Activated T-helper 1 cell treated with anti-CD3 and anti-CD28 coated beads, Interleukin-12 subunit alpha, Interleukin-12 subunit beta, Interleukin-2, Interleukin-4 antibody, amounts not matched to agents 30 ng/mL and 10 ng/mL and 1 ng/mL, durations not matched to agents 14 hours and 24 hours and 36 hours (primary cell): ENCODE measurements at regions not wholly inside any gene's neighbourhood (a gene's known extent, or its start where the extent isn't known, plus 50 kb on each side); places are given as distances from the start of the nearest gene placed in this dataset.

ENCODE experiments used
- DNase-seq: peaks from one replicate; pipeline ENCODE4 v3.0.0; 2021; ENCODE audit warnings: low spot score
- H3K27ac Mint-ChIP-seq: one replicate; pipeline ENCODE4 v1.8.0; 2021; ENCODE audit warnings: mild to moderate bottlenecking, mixed read lengths
- H3K27me3 Mint-ChIP-seq: one replicate; pipeline ENCODE4 v1.8.0; 2022; ENCODE audit warnings: mild to moderate bottlenecking, moderate library complexity, mixed read lengths; ENCODE audit not compliant: insufficient read depth
- H3K36me3 Mint-ChIP-seq: one replicate; pipeline ENCODE4 v1.8.0; 2021; ENCODE audit warnings: low read depth, mixed read lengths
- H3K4me1 Mint-ChIP-seq: one replicate; pipeline ENCODE4 v1.8.0; 2021; ENCODE audit warnings: low read depth, mixed read lengths
- H3K4me3 Mint-ChIP-seq: one replicate; pipeline ENCODE4 v1.8.0; 2021; ENCODE audit warnings: mild to moderate bottlenecking, moderate library complexity, mixed read lengths
- H3K9me3 Mint-ChIP-seq: one replicate; pipeline ENCODE4 v1.8.0; 2021; ENCODE audit warnings: mixed read lengths
- intact Hi-C: fragments of 100-400 bp; cut with micrococcal nuclease; formaldehyde crosslinking; loops from one replicate; pipeline ENCODE4 v1.15.1; 2024

DNA sequence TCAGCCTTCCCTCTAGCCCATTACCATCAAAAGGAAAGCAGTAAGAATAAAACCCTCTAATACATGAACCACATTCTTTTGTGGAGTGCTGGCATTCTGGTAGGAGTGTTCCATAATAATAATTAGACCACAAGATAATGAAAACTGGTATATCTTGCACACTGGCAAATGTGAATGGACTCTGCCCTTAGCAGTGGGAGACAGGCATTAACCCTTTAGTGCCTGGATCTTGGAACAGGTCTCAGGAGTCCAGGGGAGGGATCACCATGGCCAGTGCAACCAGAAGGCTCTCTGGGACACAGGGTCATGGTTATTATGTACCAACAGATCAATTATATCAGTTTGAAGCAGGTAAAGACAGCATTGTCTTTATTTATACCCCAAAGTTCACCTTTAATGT is 387.5 kb upstream of the TMPO start:
- Mint-ChIP-seq H3K36me3 (no peaks in the 10 kb centered on the region), H3K27ac (no peak overlapping the region), H3K4me3 (no peak overlapping the region), H3K9me3 (no peaks in the 10 kb centered on the region), H3K4me1 (no peaks in the 10 kb centered on the region), H3K27me3 (peaks cover 4% of the 10 kb centered on the region)
- no peak for DNase-seq
- intact Hi-C loops: no loop called here

DNA sequence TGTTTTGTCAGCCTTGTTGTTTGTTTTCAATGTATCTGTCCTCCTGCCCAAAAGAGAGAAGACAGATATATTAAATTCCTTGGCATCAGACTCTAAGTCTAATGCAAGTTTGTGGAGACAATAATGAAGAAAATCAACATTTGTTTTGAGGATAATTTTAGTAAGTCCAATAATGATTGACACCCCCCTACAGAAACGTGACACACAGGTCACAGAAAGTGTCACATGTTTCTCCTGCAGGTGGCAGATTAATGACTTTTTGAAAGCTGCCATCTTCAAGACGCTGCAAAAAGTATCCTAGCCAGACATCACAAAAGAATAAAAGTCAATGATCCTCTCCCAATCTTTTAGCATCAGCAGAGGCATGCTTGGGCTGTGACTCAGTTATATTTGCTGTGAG is 378.8 kb upstream of the TMPO start:
- DNase-seq: no peak
- Mint-ChIP-seq H3K36me3 (no peaks in the 10 kb centered on the region), H3K4me3 (no peak overlapping the region), H3K27ac (no peak overlapping the region), H3K4me1 (no peaks in the 10 kb centered on the region), H3K9me3 (no peaks in the 10 kb centered on the region), H3K27me3 (peaks cover 12% of the 10 kb centered on the region)
- intact Hi-C loops: no loop called here

DNA sequence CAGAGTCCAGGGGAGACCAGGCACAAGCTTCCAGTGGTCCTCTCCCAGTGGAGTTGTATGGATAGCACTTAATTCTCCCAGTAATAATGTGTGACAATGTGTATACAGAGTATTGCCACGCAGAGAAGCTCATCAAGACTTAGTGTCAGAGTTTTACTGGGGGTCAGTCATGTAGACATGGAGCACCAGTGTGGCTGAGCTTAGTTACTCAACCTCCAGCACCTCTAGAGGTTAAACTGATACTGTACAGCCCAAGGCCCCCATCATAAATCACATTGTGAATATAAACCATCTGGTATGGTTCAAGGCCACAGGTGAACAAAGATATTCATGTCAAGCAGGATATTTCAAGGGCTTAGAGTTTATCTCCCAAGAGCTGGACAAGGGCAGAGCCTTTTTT is 378.1 kb upstream of the TMPO start:
- DNase-seq: no peak
- H3K27me3 Mint-ChIP-seq: peaks cover 12% of the 10 kb centered on the region
- no peaks in the 10 kb centered on the region for H3K9me3 Mint-ChIP-seq
- no peak overlapping the region for H3K27ac Mint-ChIP-seq
- H3K4me3 Mint-ChIP-seq: no peak overlapping the region
- intact Hi-C loops: no loop called here
- H3K36me3 Mint-ChIP-seq: no peaks in the 10 kb centered on the region
- no peaks in the 10 kb centered on the region for H3K4me1 Mint-ChIP-seq

DNA sequence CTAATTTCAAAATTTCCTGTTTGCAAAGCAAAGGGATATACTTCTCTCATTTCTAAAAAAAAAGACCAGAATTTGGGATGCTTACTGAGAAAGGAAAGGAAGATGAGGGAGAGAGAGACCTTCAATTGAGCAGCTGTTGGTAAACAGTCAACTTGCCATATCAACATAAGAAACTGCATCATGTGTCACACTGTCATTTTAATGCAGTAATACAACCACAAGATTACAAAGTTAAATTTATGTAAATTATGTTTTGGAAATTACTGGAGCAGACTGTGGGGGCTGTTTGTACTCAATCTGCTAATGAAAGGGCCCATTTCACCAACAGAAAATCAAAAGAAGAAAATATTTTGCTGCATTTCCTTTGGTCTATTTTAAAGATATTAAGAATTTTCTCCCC is 370.4 kb upstream of the TMPO start:
- peaks cover 4% of the 10 kb centered on the region for H3K4me1 Mint-ChIP-seq

DNA sequence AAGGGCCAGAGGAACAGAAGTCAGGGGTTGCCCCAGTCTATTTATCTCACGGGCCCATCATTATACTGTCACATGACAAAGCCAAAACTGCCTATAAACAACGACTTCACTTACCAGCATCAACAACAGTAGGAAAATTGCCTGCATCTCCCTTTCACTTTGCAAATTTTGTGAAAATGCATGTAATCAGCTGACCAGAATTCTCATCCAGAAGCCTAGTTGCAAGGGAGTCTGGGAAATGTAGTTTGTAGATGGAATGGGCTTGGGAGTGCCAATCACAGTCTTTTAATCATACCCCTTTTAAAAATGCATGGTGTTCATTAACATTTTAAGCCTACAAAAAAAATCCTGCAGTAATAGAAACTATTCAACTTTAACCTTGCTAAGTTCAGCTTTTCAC is 369.3 kb upstream of the TMPO start:
- no peak overlapping the region for H3K27ac Mint-ChIP-seq
- no peaks in the 10 kb centered on the region for H3K36me3 Mint-ChIP-seq
- H3K4me1 Mint-ChIP-seq: peaks cover 4% of the 10 kb centered on the region
- no peaks in the 10 kb centered on the region for H3K27me3 Mint-ChIP-seq
- intact Hi-C loops: no loop called here
- H3K4me3 Mint-ChIP-seq: no peak overlapping the region
- no peak for DNase-seq
- no peaks in the 10 kb centered on the region for H3K9me3 Mint-ChIP-seq

More for the DNA sequence above, 370.4 kb upstream of the TMPO start:
- H3K27ac Mint-ChIP-seq: no peak overlapping the region
- H3K27me3 Mint-ChIP-seq: no peaks in the 10 kb centered on the region
- intact Hi-C loops: no loop called here
- H3K36me3 Mint-ChIP-seq: no peaks in the 10 kb centered on the region
- DNase-seq: no peak
- no peak overlapping the region for H3K4me3 Mint-ChIP-seq
- no peaks in the 10 kb centered on the region for H3K9me3 Mint-ChIP-seq

DNA sequence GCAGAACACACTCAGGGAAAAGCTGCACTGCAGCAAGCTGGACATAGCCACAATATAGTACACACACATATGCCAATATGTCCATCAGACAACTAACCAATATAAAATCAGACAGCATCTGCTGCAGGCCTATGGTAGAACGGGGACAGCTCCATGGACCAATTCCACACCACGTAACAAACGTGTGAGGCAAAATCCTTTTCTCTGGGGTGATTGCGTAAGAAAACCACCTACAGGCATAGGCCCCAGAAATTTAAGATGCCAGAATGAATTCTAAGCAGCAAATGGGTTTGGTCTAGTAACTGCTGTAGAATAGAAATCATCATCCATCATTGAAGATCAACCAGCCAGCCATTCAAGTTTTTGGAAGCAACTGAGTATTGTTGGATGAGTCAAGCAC is 368.9 kb upstream of the TMPO start:
- no peak overlapping the region for H3K4me3 Mint-ChIP-seq
- H3K27ac Mint-ChIP-seq: no peak overlapping the region
- H3K9me3 Mint-ChIP-seq: no peaks in the 10 kb centered on the region
- no peaks in the 10 kb centered on the region for H3K36me3 Mint-ChIP-seq
- H3K27me3 Mint-ChIP-seq: no peaks in the 10 kb centered on the region
- intact Hi-C loops: no loop called here
- no peak for DNase-seq
- H3K4me1 Mint-ChIP-seq: peaks cover 4% of the 10 kb centered on the region

DNA sequence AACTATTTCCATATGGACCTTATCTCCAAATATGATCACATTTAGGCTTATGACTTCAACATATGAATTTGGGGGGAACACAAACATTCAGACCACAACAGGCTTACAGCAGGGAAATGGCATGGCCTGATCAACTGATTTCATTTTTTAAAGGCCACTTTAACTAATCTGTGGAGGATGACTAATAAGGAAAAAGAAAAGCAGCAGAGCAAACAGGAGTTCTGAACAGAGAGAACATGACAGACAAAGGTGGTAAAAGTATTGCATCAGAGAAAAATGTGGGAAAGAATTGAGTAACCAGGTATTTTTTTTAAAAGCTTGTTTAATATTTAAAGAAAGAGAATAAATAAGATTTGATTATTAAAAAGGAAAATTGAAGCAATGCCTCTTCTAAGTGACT is 366.1 kb upstream of the TMPO start:
- Mint-ChIP-seq H3K36me3 (no peaks in the 10 kb centered on the region), H3K4me3 (no peak overlapping the region), H3K27ac (no peak overlapping the region), H3K4me1 (peaks cover 4% of the 10 kb centered on the region), H3K27me3 (no peaks in the 10 kb centered on the region), H3K9me3 (no peaks in the 10 kb centered on the region)
- intact Hi-C loops: no loop called here
- DNase-seq: no peak

DNA sequence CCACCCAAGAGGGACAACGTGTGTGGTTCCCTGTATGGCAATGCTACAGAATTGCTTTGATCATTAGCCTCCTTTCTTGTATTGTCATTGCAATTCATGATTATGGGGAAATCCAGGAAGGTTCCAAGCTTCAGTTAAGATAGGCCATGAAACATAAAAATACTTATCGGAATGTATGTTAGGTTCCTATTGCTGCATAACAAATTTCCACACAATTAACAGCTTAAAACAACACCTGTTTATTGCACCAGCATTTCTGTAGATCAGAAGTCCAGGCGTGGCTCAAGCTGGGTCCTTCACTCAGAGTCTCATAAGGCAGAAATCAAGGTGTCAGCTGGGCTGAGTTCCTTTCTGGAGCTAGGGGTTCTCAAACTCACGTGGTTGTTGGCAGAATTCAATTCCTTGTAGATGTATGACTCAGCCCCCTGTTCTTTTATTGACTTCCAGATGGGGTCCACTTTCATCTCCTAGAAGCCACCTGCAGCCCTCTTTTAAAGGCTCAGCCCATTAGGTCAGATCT is 365.6 kb upstream of the TMPO start:
- no peaks in the 10 kb centered on the region for H3K36me3 Mint-ChIP-seq
- intact Hi-C loops: no loop called here
- DNase-seq: no peak
- no peaks in the 10 kb centered on the region for H3K27me3 Mint-ChIP-seq
- peaks cover 4% of the 10 kb centered on the region for H3K4me1 Mint-ChIP-seq
- no peak overlapping the region for H3K4me3 Mint-ChIP-seq
- H3K27ac Mint-ChIP-seq: no peak overlapping the region
- H3K9me3 Mint-ChIP-seq: no peaks in the 10 kb centered on the region

DNA sequence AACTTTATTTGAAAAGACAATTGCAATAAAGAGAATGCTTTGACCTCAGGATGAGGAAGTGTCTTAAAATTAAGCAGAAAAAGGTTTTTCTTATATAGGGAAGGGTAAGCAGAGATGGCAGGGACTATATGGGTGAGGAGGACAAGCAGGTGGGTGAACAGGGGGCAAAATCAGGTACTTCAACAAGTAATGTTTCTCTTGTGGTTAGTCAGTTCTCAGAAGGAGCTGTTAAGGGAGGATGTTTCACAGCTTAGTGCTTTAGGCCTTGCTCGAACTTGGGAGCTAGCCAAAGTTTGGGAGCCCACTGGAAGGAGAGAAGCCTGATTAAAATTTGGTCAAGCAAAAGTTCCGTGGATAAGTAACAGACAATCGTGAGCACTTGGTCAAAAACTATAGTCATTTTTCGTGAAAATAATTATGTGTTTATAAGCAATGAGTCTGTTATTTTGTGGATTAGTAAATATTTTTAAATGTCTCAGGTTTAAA is 364.2 kb upstream of the TMPO start:
- intact Hi-C loops: no loop called here
- H3K27me3 Mint-ChIP-seq: peaks cover 4% of the 10 kb centered on the region
- H3K4me1 Mint-ChIP-seq: peaks cover 4% of the 10 kb centered on the region
- H3K4me3 Mint-ChIP-seq: no peak overlapping the region
- no peaks in the 10 kb centered on the region for H3K9me3 Mint-ChIP-seq
- no peaks in the 10 kb centered on the region for H3K36me3 Mint-ChIP-seq
- H3K27ac Mint-ChIP-seq: no peak overlapping the region
- DNase-seq: no peak

DNA sequence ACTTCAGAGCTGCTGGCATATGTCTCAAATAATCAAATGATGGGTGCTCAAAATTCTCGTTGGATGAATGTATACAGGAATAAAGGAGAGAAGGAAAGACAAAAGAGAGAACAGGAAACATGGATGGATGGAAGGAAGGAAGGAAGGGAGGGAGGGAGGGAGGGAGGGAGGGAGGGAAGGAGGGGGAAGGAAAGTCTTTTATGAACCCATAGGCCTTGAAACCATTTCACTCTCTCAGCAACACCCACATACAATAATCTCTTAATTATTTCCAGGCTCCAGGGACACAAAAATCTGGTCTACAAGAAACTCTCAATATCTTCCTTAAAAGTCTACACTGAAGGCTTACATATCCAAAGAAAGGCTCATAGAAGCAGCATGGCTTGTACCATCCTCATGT is 363.4 kb upstream of the TMPO start:
- H3K9me3 Mint-ChIP-seq: no peaks in the 10 kb centered on the region
- peaks cover 4% of the 10 kb centered on the region for H3K4me1 Mint-ChIP-seq
- no peak overlapping the region for H3K4me3 Mint-ChIP-seq
- no peak for DNase-seq
- peaks cover 7% of the 10 kb centered on the region for H3K27me3 Mint-ChIP-seq
- intact Hi-C loops: no loop called here
- no peaks in the 10 kb centered on the region for H3K36me3 Mint-ChIP-seq
- H3K27ac Mint-ChIP-seq: no peak overlapping the region

DNA sequence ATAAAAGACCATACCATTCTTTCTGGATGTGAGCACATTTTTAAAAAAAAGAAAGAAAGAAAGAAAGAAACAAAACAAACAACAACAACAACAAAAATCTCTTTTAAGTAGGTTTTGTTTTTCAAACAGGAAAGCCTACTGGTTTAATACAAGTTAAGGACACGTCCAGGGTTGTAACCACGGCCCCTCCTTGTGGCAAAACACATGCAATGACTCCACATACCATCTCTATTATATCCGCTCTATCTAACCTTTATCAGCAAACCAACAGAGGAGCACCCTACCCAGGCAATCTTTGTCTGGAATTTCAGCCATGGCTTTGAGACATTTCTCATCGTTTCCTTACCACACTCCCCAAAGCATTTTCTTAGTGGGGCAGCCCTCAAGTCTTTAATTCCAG is 360.5 kb upstream of the TMPO start:
- Mint-ChIP-seq H3K4me1 (no peaks in the 10 kb centered on the region), H3K36me3 (no peaks in the 10 kb centered on the region), H3K27ac (no peak overlapping the region), H3K27me3 (peaks cover 9% of the 10 kb centered on the region), H3K9me3 (no peaks in the 10 kb centered on the region), H3K4me3 (no peak overlapping the region)
- intact Hi-C loops: no loop called here
- DNase-seq: no peak

DNA sequence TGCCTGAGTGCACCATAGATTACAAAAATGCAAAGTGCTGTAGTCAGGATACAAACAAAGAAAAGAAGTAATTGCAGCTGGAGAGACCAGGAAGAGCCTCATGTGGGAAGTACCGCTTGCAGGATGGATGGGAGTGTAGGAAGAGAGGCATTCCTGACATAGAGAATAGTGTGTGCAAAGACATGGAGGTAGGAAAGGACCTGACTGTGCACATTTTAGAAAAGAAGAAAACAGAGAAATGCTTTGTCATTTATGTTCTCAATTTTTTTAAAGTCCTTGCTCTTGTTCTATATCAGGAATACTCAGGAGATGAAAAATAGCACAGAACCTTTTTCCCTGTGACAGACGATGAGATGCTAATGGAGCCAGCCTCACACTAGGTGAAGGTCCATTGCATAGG is 358.7 kb upstream of the TMPO start:
- DNase-seq: no peak
- no peaks in the 10 kb centered on the region for H3K9me3 Mint-ChIP-seq
- H3K4me1 Mint-ChIP-seq: no peaks in the 10 kb centered on the region
- peaks cover 9% of the 10 kb centered on the region for H3K27me3 Mint-ChIP-seq
- no peak overlapping the region for H3K27ac Mint-ChIP-seq
- H3K4me3 Mint-ChIP-seq: no peak overlapping the region
- no peaks in the 10 kb centered on the region for H3K36me3 Mint-ChIP-seq
- intact Hi-C loops: no loop called here

DNA sequence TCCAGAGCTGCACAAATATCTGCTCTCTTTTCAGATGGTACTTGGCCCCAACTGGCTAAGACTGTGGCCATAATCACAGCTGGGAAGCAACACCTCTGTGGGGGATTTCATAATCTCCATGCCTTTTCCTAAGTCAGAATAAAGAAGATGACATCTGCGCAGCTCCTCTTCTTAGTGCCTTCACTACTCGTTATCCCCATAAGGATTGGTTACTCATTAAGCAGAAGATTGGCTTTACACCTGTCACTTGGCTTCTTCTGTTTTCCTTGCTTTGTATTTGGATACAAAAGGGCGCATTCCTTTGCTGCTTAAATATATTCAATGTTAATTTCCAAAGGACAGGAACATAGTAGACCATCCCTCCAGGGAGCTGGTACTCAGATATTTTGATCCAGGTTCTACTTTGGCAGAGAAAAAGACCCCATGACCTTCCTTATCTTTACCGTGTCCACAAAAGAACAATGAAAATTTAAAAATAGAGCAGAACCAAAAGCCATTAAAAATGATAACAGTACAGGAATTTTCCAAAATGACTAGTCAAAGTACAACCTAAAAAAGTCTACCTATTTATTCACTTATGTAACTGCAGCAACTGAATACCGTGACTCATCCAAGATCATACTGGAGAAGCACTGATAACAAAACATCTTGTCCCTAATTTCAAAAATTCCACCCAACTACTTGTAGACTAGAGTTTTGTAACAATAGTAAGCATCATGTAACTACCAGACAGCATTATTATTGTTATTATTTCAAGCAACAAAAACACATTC is 352.3 kb upstream of the TMPO start:
- H3K27me3 Mint-ChIP-seq: peaks cover 2% of the 10 kb centered on the region
- intact Hi-C loops: no loop called here

DNA sequence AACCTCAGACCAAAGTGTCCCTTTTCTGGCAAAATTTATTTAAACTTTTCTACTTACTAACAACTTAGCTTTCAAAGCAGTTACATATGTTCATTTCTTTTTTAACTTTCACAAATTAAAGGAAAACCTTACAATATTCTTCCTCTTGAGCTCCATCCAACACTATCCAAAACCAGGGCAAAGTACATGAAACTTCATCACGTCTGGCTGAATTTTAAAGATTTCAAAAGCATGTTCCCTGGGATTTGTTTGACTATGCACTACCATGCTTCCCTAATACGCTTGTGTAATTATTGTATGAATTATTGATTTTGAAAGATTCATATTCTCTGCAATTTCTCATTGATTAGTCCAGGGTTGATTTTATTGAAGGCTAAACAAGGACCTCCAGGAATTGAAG is 343.1 kb upstream of the TMPO start:
- Mint-ChIP-seq H3K4me1 (no peaks in the 10 kb centered on the region), H3K27me3 (peaks cover 7% of the 10 kb centered on the region), H3K27ac (no peak overlapping the region), H3K36me3 (no peaks in the 10 kb centered on the region), H3K4me3 (no peak overlapping the region), H3K9me3 (no peaks in the 10 kb centered on the region)
- intact Hi-C loops: no loop called here
- DNase-seq: no peak

More for the DNA sequence above, 352.3 kb upstream of the TMPO start:
- H3K4me1 Mint-ChIP-seq: no peaks in the 10 kb centered on the region
- H3K27ac Mint-ChIP-seq: no peak overlapping the region
- H3K9me3 Mint-ChIP-seq: no peaks in the 10 kb centered on the region
- no peak overlapping the region for H3K4me3 Mint-ChIP-seq
- DNase-seq: no peak
- no peaks in the 10 kb centered on the region for H3K36me3 Mint-ChIP-seq
